ENCODE measurements at regions not wholly inside any gene's neighbourhood (a gene's known extent, or its start where the extent isn't known, plus 50 kb on each side); places are given as distances from the start of the nearest gene placed in this dataset.

DNA sequence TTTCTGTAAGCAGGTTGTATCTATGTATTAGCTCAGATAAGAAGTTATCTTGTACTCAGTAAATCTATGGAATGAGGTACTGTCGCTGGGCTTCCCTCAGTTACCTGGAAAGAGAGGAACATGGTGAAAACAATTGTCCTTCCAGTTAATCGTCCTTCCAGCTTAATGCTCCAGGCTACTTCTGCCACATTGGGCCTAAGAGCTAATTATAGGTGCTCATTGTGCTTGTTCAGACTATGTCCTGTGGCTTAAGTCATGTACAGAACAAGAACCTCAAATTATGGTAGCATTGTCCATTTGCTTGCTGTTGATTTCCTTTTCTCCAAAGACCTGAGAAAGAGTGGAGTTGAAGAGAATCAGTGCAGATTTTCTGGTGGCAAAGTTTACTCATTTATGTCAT, 86.1 kb upstream of the MBL2 start:
- intact Hi-C loops (cut with micrococcal nuclease): no loop called here
- WGBS (ENCODE audit: insufficient coverage): 94% methylated on average over 2 of the region's 2 CpGs
- H3K79me2 ChIP-seq (ENCODE audit: insufficient read depth, low read length): no peaks in the 10 kb centered on the region
- H3K27ac ChIP-seq (ENCODE audit: low read depth in 1 of 2, low read length in 2 of 2): no peak overlapping the region
- no peak overlapping the region for H3K4me2 ChIP-seq (replicated peaks; ENCODE audit: extremely low read depth, low read length, poor library complexity, severe bottlenecking)
- Mint-ChIP-seq H3K9me3 (peaks cover 0 to 3% (median 0%) of the 10 kb centered on the region in 7 donors), H3K27me3 (ENCODE audit: low read depth in 3 of 3) (no peaks in the 10 kb centered on the region), H3K4me1 (no peaks in the 10 kb centered on the region), H3K36me3 (no peaks in the 10 kb centered on the region), H3K27ac (no peak overlapping the region), H3K4me3 (no peak overlapping the region)
- TF ChIP-seq CTCF (IDR thresholded peaks at IDR 0.05): no peak
- H3K36me3 ChIP-seq (replicated peaks in 1 of 2; ENCODE audit: control insufficient read depth in 1 of 2, insufficient read depth in 2 of 2, low read length in 2 of 2): no peaks in the 10 kb centered on the region
- no peaks in the 10 kb centered on the region for H3K4me1 ChIP-seq (ENCODE audit: control insufficient read depth in 1 of 2, insufficient read depth in 2 of 2, low read length in 2 of 2)
- no peak overlapping the region for H3K4me3 ChIP-seq (replicated peaks in 1 of 3; ENCODE audit: low read depth in 2 of 3, low read length in 3 of 3)
- DNase-seq: no peak
- H3K9me3 ChIP-seq (replicated peaks in 1 of 2; ENCODE audit: control insufficient read depth in 1 of 2, insufficient read depth in 1 of 2, low read length in 2 of 2): no peaks in the 10 kb centered on the region
- no peaks in the 10 kb centered on the region for H3K27me3 ChIP-seq (ENCODE audit: control insufficient read depth in 2 of 2, insufficient read depth in 2 of 2, low read length in 2 of 2)
- H2AFZ ChIP-seq (ENCODE audit: insufficient read depth, low read depth, low read length, poor library complexity, severe bottlenecking): no peak overlapping the region
- no peaks in the 10 kb centered on the region for H4K20me1 ChIP-seq (ENCODE audit: insufficient read depth, low read length)
- no peak overlapping the region for H3K9ac ChIP-seq (ENCODE audit: insufficient read depth, low read length, poor library complexity, severe bottlenecking)

- no peak overlapping the region for H3K4me3 Mint-ChIP-seq
- H3K27me3 ChIP-seq (ENCODE audit: control insufficient read depth in 2 of 2, insufficient read depth in 2 of 2, low read length in 2 of 2): no peaks in the 10 kb centered on the region
- H3K27ac Mint-ChIP-seq: no peak overlapping the region
- no peaks in the 10 kb centered on the region for H3K36me3 ChIP-seq (replicated peaks in 1 of 2; ENCODE audit: control insufficient read depth in 1 of 2, insufficient read depth in 2 of 2, low read length in 2 of 2)
- TF ChIP-seq CTCF (IDR thresholded peaks at IDR 0.05): no peak
- H3K9me3 ChIP-seq (replicated peaks in 1 of 2; ENCODE audit: control insufficient read depth in 1 of 2, insufficient read depth in 1 of 2, low read length in 2 of 2): peaks cover 0 to 10% of the 10 kb centered on the region in 2 donors
- no peaks in the 10 kb centered on the region for H3K36me3 Mint-ChIP-seq
- no peaks in the 10 kb centered on the region for H3K27me3 Mint-ChIP-seq (ENCODE audit: low read depth in 3 of 3)
- no peak overlapping the region for H3K9ac ChIP-seq (ENCODE audit: insufficient read depth, low read length, poor library complexity, severe bottlenecking)
- H3K79me2 ChIP-seq (ENCODE audit: insufficient read depth, low read length): no peaks in the 10 kb centered on the region
- no CpG with 5 or more reads among the region's 1 CpG for WGBS (ENCODE audit: insufficient coverage)
- H3K4me1 Mint-ChIP-seq: no peaks in the 10 kb centered on the region
- H3K4me1 ChIP-seq (ENCODE audit: control insufficient read depth in 1 of 2, insufficient read depth in 2 of 2, low read length in 2 of 2): no peaks in the 10 kb centered on the region
- no peak overlapping the region for H2AFZ ChIP-seq (ENCODE audit: insufficient read depth, low read depth, low read length, poor library complexity, severe bottlenecking)
- no peak overlapping the region for H3K4me3 ChIP-seq (replicated peaks in 1 of 3; ENCODE audit: low read depth in 2 of 3, low read length in 3 of 3)
- intact Hi-C loops (cut with micrococcal nuclease): no loop called here
- no peak for DNase-seq
- H3K4me2 ChIP-seq (replicated peaks; ENCODE audit: extremely low read depth, low read length, poor library complexity, severe bottlenecking): no peak overlapping the region
- no peak overlapping the region for H3K27ac ChIP-seq (ENCODE audit: low read depth in 1 of 2, low read length in 2 of 2)
- H3K9me3 Mint-ChIP-seq: peaks cover 0 to 2% (median under 1%) of the 10 kb centered on the region in 7 donors
- H4K20me1 ChIP-seq (ENCODE audit: insufficient read depth, low read length): no peaks in the 10 kb centered on the region
Measured at GRCh38 chr10:52855546-52856325, 83.2 kb upstream of the MBL2 start.
